Omental fat pad (tissue), 3 donors: ENCODE measurements at regions not wholly inside any gene's neighbourhood (a gene's known extent, or its start where the extent isn't known, plus 50 kb on each side); places are given as distances from the start of the nearest gene placed in this dataset.

Source experiments
- ATAC-seq: fragments of 150-250 bp; one replicate; pipeline ENCODE4 v1.9.1; 2016; ENCODE audit warnings: mild to moderate bottlenecking, moderate library complexity; ENCODE audit not compliant: low FRiP score
- DNase-seq: peaks from one replicate; pipeline ENCODE4 v3.0.0-alpha.2; 2019; ENCODE audit warnings: low spot score
- CTCF ChIP-seq, 3 donors: fragments of 450-650 bp; IDR thresholded peaks; one replicate each; pipeline ENCODE4 v1.5.1; 2016 to 2017; ENCODE audit warnings: antibody characterized with exemption in 3 of 3, mild to moderate bottlenecking in 3 of 3, moderate library complexity in 2 of 3

GRCh38 chr22:22089459-22090308 lies 107.1 kb upstream of the TOP3B start:
- ATAC-seq (no peak), DNase-seq (no peak)
- TF ChIP-seq CTCF (IDR thresholded peaks at IDR 0.05) = no peak

- ATAC-seq = no peak
- no peak for DNase-seq
- TF ChIP-seq CTCF (IDR thresholded peaks at IDR 0.05) = no peak
Observed at GRCh38 chr22:22088658-22089458, 106.3 kb upstream of the TOP3B start.

- no peak for DNase-seq
- TF ChIP-seq CTCF (IDR thresholded peaks at IDR 0.05) = no peak
Observed at GRCh38 chr22:22087854-22088657, 105.5 kb upstream of the TOP3B start.

GRCh38 chr22:22086501-22087158 lies 104.0 kb upstream of the TOP3B start:
- DNase-seq = no peak
- TF ChIP-seq CTCF (IDR thresholded peaks at IDR 0.05) = no peak
- ATAC-seq = peak; percentile 56

More at GRCh38 chr22:22087854-22088657, 105.5 kb upstream of the TOP3B start:
- no peak for ATAC-seq

GRCh38 chr22:22085702-22086500 lies 103.3 kb upstream of the TOP3B start:
- ATAC-seq = no peak
- TF ChIP-seq CTCF (IDR thresholded peaks at IDR 0.05) = no peak
- DNase-seq = no peak
